HepG2 (cell line): ENCODE measurements at regions not wholly inside any gene's neighbourhood (a gene's known extent, or its start where the extent isn't known, plus 50 kb on each side); places are given as distances from the start of the nearest gene placed in this dataset.

Experiments
- ATAC-seq: fragments of 200-7000 bp; cut with Tn5 transposase; 3 replicates; pipeline ENCODE4 v1.9.1; 2020; ENCODE audit warnings: mild to moderate bottlenecking, moderate library complexity
- BruUV-seq: library from RNA; stranded (reverse); fragments of 400-500 nt; replicated peaks from 2 replicates; lab custom pipeline; 2021; lab: Mats Ljungman, UMichigan
- CTCF ChIA-PET: fragments of 300-600 bp; formaldehyde crosslinking; extraction: SDS; loops from one replicate; lab custom pipeline; 2021; ENCODE audit warnings: low total read pairs, inconsistent platforms, low intra/inter-chr PET ratio; lab: Yijun Ruan, JAX
- POLR2A ChIA-PET: fragments of 350-600 bp; sonication (Branson Sonifier 250); formaldehyde crosslinking; loops from one replicate; lab custom pipeline; 2020; ENCODE audit warnings: antibody characterized with exemption, inconsistent platforms; lab: Yijun Ruan, JAX
- DNase-seq: peaks from one replicate; pipeline ENCODE4 v3.0.0-alpha.2; 2015; ENCODE audit warnings: low spot score
- FAIRE-seq: peaks from 3 replicates; lab custom pipeline; 2011; peaks lifted over from hg19 to GRCh38; lab: Jason Lieb, UNC
- H2AFZ ChIP-seq: one replicate; pipeline ENCODE4 v1.6.1; 2011; ENCODE audit warnings: low read length, inconsistent platforms
- H3K27ac ChIP-seq: fragments of 300-600 bp; 3 replicates; pipeline ENCODE4 v1.8.0; 2011; ENCODE audit warnings: mixed run types, mild to moderate bottlenecking, mixed read lengths, low read length, inconsistent platforms; ENCODE audit not compliant: insufficient read depth; ENCODE audit errors: extremely low read length
- H3K27me3 ChIP-seq, 2 experiments: fragments of 200-600 bp in 1 of 2; 2 replicates in 1 of 2; 3 replicates in 1 of 2; pipeline versions ENCODE4 v1.6.0 to v1.8.0; 2011; ENCODE audit warnings: low read length in 2 of 2, mild to moderate bottlenecking in 2 of 2, moderate library complexity in 2 of 2, inconsistent platforms in 1 of 2; ENCODE audit not compliant: insufficient read depth in 2 of 2, control insufficient read depth in 1 of 2
- H3K36me3 ChIP-seq, 2 experiments: fragments of 200-600 bp in 1 of 2; replicated peaks in 1 of 2; 2 replicates in 1 of 2; 3 replicates in 1 of 2; pipeline versions ENCODE4 v1.5.1 to v1.8.0; 2011; ENCODE audit warnings: low read length in 2 of 2, inconsistent platforms in 1 of 2; ENCODE audit not compliant: insufficient read depth in 2 of 2, control insufficient read depth in 1 of 2
- H3K4me1 ChIP-seq: 2 replicates; pipeline ENCODE4 v1.5.1; 2012; ENCODE audit warnings: low read length, inconsistent platforms; ENCODE audit not compliant: insufficient read depth
- H3K4me2 ChIP-seq: 2 replicates; pipeline ENCODE4 v1.6.0; 2011; ENCODE audit warnings: low read depth, low read length, inconsistent platforms
- H3K4me3 ChIP-seq, 3 experiments: fragments of 200-600 bp in 1 of 3; sonication (generic), shearing (Covaris generic) in 1 of 3; replicated peaks in 1 of 3; 2 replicates each; pipeline ENCODE4 v1.5.1; 2011 to 2016; ENCODE audit warnings: low read length in 3 of 3, inconsistent platforms in 2 of 3, low read depth in 2 of 3, mild to moderate bottlenecking in 2 of 3, control low read depth in 1 of 3, mixed read lengths in 1 of 3; ENCODE audit not compliant: insufficient read depth in 1 of 3
- H3K79me2 ChIP-seq: one replicate; pipeline ENCODE4 v1.6.1; 2011; ENCODE audit warnings: low read length, inconsistent platforms; ENCODE audit not compliant: insufficient read depth
- H3K9ac ChIP-seq: 2 replicates; pipeline ENCODE4 v1.6.0; 2011; ENCODE audit warnings: mild to moderate bottlenecking, low read depth, low read length, inconsistent platforms; ENCODE audit not compliant: insufficient read depth
- H3K9me3 ChIP-seq: 2 replicates; pipeline ENCODE4 v1.5.1; 2012; ENCODE audit warnings: mild to moderate bottlenecking, low read length
- H4K20me1 ChIP-seq: 2 replicates; pipeline ENCODE4 v1.6.0; 2011; ENCODE audit warnings: inconsistent platforms, mild to moderate bottlenecking, low read length, moderate library complexity; ENCODE audit not compliant: insufficient read depth
- CBX5 ChIP-seq: sonication (generic); formaldehyde crosslinking; IDR thresholded peaks from 2 replicates; pipeline ENCODE4 v1.4.0; 2020; ENCODE audit warnings: missing genetic modification reagents, borderline replicate concordance
- FOXK2 ChIP-seq: fragments of 450-650 bp; IDR thresholded peaks from 2 replicates; pipeline ENCODE4 v1.6.1; 2016
- GABPB1 ChIP-seq: IDR thresholded peaks from 2 replicates; pipeline ENCODE4 v1.6.1; 2016; ENCODE audit warnings: mild to moderate bottlenecking, missing genetic modification reagents, moderate library complexity, missing compliant biosample characterization
- GATAD1 ChIP-seq: IDR thresholded peaks from 2 replicates; pipeline ENCODE4 v1.6.1; 2016; ENCODE audit warnings: missing genetic modification reagents, missing compliant biosample characterization
- MBD4 ChIP-seq: IDR thresholded peaks from 2 replicates; pipeline ENCODE4 v1.6.1; 2012; ENCODE audit warnings: low read length, inconsistent platforms, borderline replicate concordance
- MED13 ChIP-seq: sonication (generic); formaldehyde crosslinking; IDR thresholded peaks from 2 replicates; pipeline ENCODE4 v1.5.0; 2020; ENCODE audit warnings: missing genetic modification reagents
- PCBP1 ChIP-seq: fragments of 200-400 bp; formaldehyde crosslinking; IDR thresholded peaks from 2 replicates; pipeline ENCODE4 v1.6.1; 2017; ENCODE audit warnings: mild to moderate bottlenecking, low read depth, low read length, borderline replicate concordance
- TEAD3 ChIP-seq: optimal IDR thresholded peaks from 2 replicates; pipeline ENCODE3; 2016; ENCODE audit warnings: borderline replicate concordance
- ZNF24 ChIP-seq: fragments of 450-650 bp; IDR thresholded peaks from 2 replicates; pipeline ENCODE4 v1.6.1; 2017; ENCODE audit warnings: antibody characterized with exemption, mild to moderate bottlenecking
- ZNF790 ChIP-seq: sonication (generic); formaldehyde crosslinking; IDR thresholded peaks from 2 replicates; pipeline ENCODE4 v1.8.0; 2022; ENCODE audit warnings: missing genetic modification reagents, mild to moderate bottlenecking, borderline replicate concordance
- WGBS: methylation state at CpG from one replicate; pipeline ENCODE4 v1.1.6; 2017; ENCODE audit warnings: low lambda C conversion rate; 5-methylcytosine and 5-hydroxymethylcytosine counted together
- in situ Hi-C: cut with HindIII; loops from 2 replicates; pipeline ENCODE4 v1.10.0; 2017; ENCODE audit warnings: low pct_unique_long_range_greater_than_20kb; ENCODE audit not compliant: extremely low pct_ligation_motif_present
- intact Hi-C: fragments of 100-400 bp; cut with micrococcal nuclease; formaldehyde crosslinking; loops from one replicate; pipeline ENCODE4 v1.10.0; 2022; ENCODE audit not compliant: unreplicated experiment
- TF ChIP-seq, protein P1 (sequence below): sonication (generic); formaldehyde crosslinking; IDR thresholded peaks from 2 replicates; pipeline ENCODE4 v1.5.0; 2020; ENCODE audit warnings: missing genetic modification reagents
- TF ChIP-seq, protein P2 (sequence below): sonication (generic); formaldehyde crosslinking; IDR thresholded peaks from 2 replicates; pipeline ENCODE4 v1.5.0; 2020; ENCODE audit warnings: mild to moderate bottlenecking, low read depth, missing genetic modification reagents, borderline replicate concordance
- TF ChIP-seq, protein P3 (sequence below): sonication (generic); IDR thresholded peaks from 2 replicates; pipeline ENCODE4 v1.6.1; 2016; ENCODE audit warnings: low read depth, borderline replicate concordance

DNA sequence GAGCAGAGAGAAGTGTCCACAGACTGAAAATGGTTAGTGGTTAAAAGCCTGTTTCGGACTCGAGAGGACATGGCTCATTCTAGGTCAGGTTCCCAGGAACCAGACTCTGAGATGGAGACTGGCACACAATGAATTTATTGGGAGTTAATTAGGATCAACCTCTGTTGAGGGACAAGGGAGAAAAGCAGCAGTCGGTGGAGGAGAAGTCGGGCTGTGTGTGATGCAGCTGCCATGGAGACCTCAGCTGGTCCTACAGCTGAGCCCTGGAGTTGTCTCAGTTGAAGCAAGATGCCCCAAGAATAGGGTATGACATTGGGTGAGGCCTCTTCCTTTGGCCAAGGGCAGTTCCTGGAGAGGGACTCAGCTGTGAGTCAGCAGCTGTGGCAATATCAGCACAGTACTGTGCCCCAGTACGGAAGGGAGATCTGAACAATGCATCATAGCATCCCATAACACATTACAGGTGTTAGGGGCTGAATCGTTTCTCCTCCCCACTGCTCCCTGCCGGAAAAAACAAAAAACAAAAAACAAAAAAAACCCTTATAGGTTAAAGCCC is 105.4 kb downstream of the ABHD5 start (continued):
- TF ChIP-seq, protein P1, sequence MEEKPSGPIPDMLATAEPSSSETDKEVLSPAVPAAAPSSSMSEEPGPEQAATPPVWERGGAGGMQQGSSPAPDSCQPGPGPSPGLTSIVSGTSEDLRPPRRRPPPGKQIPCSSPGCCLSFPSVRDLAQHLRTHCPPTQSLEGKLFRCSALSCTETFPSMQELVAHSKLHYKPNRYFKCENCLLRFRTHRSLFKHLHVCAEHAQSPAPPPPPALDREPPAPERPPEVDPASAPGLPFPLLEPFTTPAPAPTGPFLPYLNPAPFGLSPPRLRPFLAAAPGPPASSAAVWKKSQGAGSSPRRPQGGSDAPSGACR (CRISPR knock-in tag): no peak
- TF ChIP-seq, protein P2, sequence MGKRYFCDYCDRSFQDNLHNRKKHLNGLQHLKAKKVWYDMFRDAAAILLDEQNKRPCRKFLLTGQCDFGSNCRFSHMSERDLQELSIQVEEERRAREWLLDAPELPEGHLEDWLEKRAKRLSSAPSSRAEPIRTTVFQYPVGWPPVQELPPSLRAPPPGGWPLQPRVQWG (CRISPR knock-in tag): no peak
- TF ChIP-seq GATAD1 (CRISPR knock-in tag) (no peak), MBD4 (no peak), MED13 (CRISPR knock-in tag) (no peak), ZNF24 (no peak), FOXK2 (no peak), GABPB1 (no peak), ZNF790 (CRISPR knock-in tag) (no peak), TEAD3 (no peak)
- TF ChIP-seq, protein P3, sequence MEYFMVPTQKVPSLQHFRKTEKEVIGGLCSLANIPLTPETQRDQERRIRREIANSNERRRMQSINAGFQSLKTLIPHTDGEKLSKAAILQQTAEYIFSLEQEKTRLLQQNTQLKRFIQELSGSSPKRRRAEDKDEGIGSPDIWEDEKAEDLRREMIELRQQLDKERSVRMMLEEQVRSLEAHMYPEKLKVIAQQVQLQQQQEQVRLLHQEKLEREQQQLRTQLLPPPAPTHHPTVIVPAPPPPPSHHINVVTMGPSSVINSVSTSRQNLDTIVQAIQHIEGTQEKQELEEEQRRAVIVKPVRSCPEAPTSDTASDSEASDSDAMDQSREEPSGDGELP: no peak

DNA sequence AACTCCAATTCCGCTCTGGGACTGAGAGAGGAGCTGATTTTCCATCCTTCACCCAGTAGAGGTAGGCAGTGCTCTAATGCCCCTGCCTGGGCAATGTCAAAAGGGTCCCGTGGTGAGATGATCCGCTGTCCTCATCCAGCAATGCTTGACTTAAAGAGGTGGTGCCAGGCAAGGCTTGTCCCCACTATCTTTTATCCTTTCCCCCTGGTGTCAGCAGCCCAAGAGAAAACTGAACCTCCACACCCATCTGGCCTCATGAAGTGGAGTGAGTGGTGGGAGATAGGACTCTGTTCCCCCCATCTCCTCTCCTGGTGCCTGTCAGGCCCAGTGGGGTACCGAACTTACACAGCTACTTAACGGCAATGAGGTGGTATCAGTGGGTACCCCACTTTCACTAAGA is 107.1 kb downstream of the ABHD5 start:
- in situ Hi-C loops (no loop called here), intact Hi-C loops (no loop called here)
- DNase-seq (no peak), ATAC-seq (no peak), FAIRE-seq (no peak)
- Histone ChIP-seq H3K4me1 (no peaks in the 10 kb centered on the region), H3K4me2 (no peak overlapping the region), H3K9me3 (no peaks in the 10 kb centered on the region), H4K20me1 (no peaks in the 10 kb centered on the region), H3K9ac (no peak overlapping the region), H3K27ac (no peak overlapping the region), H3K27me3 (peaks cover 2 to 20% of the 10 kb centered on the region in 2 experiments; a peak in 3 of 5 replicates), H3K79me2 (no peaks in the 10 kb centered on the region), H3K4me3 (no peak overlapping the region), H2AFZ (no peak overlapping the region), H3K36me3 (no peaks in the 10 kb centered on the region)
- TF ChIP-seq PCBP1: no peak
- TF ChIP-seq CBX5: no peak
- ChIA-PET CTCF (no interaction called here), POLR2A (no interaction called here)
- BruUV-seq: no TSS peak
- 0% methylated on average over 2 of the region's 5 CpGs for WGBS
